GM19099 (cell line): ENCODE measurements at regions not wholly inside any gene's neighbourhood (a gene's known extent, or its start where the extent isn't known, plus 50 kb on each side); places are given as distances from the start of the nearest gene placed in this dataset.

Source experiments
- POLR2A ChIP-seq: IDR thresholded peaks from 3 replicates; pipeline ENCODE4 v1.6.1; 2011; ENCODE audit warnings: low read depth; ENCODE audit not compliant: insufficient read length; ENCODE audit errors: extremely low read depth

DNA sequence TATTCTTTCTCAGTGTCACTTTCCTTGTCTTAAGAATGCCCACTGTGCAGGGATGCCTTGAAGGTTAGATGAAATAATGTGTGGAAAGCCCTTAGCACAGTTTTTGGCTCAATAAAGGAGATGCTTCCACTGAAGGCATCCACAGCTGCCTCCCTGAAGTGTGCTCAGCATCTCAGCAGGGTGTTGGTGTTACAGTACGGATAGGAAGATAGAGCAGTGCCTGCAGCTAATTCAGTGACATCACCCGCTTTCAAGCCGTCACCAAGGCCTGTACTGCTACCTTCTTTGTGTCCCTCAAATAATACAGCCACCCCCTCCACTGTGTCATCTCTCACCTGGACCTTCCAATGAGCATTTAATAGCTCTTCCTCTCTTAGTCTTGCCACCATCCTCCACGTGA, 59.0 kb downstream of the NDUFS5 start:
- TF ChIP-seq POLR2A = no peak

DNA sequence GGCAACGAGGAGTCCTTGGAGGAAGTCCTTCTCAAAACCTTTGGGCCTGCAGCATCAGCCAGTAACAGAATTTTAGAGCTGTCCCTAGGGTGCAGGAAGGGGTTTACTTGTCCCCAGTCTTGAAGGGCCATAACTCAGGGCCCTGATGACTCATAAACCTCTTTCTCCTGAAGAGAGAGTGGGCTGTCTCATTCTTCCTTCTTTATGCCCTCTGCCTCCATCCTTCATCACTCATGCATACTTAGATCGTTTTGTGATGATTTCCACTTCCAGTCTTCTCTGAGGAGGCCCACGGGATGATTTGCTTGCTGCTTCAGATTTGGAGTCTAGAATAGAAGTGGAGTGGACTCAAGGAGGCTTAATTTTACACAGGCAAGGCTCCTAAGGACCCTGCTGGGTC, 60.2 kb downstream of the NDUFS5 start:
- no peak for TF ChIP-seq POLR2A

DNA sequence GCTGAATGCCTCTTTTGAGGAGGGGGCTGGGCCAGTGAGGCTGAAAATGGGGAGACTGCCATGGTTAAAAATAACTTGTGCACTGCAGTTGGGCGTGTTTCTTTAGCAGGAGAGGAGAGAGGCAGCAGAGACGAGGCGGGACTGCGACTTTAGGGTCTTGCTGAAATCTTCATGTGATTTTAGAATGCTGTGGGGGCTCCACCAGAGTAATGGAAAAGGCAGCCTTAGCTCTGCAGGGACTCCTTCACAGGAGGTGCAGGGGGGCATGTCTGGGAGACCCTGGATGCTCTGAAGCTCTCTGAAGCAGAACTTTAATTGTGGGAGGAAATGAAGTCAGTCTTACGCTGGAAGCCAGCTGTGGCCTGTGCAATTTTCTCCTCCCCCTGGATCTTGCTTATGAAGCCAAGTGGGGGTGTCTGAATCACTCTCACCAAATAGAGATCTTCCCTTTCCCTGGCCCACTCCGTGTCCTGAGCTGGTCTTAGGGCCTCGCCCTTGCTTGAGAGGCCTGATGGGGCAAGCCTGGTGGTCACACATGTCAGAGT, 60.8 kb downstream of the NDUFS5 start:
- TF ChIP-seq POLR2A = no peak

DNA sequence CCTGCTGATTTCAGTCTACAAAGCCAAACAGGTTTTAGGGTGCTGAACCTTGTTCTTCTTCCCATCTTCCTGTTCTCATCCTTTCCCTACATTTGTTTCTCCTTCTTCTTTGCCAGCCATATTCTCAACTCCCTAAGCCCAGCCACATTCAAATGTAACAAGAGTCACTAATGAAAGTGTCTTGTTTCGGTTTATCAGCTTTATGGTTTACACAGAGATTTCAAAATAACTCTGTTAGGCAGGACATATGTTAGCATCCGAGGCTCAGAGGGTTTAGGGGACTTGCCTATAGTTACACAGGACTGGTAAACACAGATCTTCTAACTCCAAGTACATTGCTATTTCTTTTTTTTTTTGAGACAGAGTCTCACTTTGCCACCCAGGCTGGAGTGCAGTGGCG, 61.3 kb downstream of the NDUFS5 start:
- no peak for TF ChIP-seq POLR2A

DNA sequence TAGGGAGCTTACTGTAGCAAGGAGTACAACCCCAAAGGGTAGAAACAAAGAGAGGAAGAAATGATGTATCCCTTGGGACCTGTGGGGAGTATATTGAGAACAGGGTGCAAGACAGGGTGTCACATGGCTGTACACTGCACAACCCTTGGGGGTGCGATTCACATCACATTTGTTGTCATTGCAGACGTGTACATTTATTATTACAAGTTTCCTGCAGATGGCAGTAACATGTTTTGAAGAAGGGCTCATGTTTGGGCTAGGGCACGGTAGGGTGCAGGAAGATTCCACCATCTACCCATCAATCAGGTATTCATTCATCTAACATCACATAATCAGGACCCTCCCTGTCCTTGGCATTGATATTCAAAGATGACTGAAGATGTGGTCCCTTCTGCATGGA, 62.5 kb downstream of the NDUFS5 start:
- no peak for TF ChIP-seq POLR2A

DNA sequence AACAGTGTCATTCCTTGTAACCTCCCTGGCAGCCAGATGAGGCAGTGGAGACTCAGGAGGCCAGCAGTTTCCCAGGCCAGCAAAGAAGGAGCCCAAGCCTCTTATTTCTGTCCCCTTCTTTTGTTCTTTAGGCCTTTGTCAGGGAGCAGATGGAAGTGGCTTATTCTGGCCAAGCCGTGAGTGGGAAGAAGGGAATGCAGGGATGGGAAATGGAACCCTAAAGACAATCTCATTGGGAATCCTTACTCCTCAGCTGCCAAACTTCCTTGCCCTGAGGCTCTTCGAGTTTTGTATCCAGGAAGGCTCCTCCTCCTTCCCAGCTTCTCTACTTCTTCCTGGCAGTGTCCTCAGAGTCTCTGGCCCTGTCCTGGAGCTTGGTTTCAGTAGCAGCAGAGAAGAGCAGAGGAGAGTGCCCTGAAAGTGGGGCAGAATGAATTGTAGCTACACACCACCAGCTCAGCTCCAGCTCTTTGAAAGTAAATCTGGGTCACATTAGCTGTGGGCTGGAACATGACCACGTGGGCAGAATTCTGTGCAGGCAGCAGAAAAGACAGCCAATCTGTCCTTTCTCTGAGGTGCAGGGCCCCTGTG, 63.9 kb downstream of the NDUFS5 start:
- no peak for TF ChIP-seq POLR2A

DNA sequence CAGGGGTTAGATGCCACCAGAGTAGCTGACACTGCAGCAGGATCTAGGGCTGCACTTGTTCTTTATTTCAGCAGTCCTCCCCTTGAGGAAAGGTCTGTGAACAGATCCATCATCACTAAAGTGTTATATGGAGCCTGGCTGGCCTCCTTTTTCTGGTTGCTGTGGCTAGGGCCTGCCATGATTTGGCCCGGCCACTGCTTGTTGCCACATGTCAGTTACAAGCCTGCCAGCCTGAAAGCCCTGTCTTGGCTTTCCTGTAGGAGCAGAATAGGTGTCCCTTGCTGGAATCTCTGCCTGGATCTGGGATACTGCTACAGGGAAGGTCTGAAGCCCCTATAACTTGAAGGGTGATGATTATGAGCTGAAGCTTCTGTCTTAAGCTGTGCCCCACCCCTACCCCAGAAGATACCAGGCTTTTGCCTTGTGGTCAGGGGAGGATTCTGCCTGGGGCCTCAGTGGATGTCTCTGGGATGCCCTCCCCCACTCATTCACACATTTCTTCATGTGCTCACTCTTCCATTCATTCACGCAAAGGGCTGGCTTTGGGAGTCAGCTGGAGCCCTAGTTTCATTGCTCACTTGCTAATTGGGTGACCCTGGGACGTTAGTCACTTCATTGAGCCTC, 64.7 kb downstream of the NDUFS5 start:
- TF ChIP-seq POLR2A = no peak

DNA sequence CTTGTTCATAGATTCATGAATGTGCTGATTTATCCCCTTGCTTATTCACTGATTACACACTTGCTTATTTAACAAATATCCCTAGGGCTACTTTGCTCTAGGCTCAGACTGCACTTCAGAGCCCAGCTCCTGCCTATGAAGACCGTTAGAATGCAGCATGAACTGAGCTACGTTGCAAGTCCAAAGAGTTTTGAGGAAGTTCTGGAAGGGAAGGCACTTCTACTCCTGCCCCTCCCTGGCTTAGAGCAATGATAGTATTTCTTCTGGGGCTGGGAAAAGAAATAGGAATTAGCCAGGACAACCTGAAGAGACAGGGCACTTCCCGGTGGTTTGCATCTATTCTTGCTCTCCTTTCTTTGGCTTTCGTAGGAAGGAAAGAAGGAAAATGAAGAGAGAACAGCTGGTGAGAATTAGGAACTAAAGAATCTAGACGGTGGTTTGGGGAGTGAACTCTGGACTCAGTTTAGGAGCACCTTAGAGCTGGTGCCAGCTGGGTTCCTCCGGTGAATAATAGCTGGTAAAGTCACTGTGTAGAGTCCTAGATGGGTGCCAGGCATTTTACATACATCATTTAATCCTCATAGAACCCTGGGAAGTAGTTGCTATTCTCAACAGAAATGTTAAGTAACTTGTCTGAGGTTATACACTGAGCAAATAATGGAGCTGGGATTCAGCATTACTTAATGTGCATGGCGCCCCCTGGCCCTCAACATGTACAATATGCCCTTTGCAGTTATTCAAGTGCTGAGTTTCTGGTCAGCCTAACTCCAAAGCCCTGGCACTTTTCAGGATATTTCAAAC, 65.9 kb downstream of the NDUFS5 start:
- TF ChIP-seq POLR2A = no peak

DNA sequence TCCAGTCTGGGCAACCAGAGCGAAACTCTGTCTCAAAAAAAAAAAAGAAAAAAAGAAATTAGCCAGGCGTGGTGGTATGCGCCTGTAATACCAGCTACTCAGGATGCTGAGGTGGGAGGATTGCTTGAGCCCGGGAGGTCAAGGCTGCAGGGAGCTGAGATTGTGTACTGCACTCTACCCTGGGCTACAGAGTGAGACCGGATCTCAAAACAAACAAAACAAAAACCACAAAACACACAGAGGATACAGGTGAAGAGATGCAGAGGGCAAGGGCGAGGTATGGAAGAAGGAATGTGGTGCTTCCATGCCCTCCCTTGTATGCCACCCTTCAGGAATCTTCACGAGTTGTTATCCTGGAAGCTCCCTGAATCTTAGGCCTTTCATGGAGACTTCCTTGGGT, 68.5 kb downstream of the NDUFS5 start:
- no peak for TF ChIP-seq POLR2A

DNA sequence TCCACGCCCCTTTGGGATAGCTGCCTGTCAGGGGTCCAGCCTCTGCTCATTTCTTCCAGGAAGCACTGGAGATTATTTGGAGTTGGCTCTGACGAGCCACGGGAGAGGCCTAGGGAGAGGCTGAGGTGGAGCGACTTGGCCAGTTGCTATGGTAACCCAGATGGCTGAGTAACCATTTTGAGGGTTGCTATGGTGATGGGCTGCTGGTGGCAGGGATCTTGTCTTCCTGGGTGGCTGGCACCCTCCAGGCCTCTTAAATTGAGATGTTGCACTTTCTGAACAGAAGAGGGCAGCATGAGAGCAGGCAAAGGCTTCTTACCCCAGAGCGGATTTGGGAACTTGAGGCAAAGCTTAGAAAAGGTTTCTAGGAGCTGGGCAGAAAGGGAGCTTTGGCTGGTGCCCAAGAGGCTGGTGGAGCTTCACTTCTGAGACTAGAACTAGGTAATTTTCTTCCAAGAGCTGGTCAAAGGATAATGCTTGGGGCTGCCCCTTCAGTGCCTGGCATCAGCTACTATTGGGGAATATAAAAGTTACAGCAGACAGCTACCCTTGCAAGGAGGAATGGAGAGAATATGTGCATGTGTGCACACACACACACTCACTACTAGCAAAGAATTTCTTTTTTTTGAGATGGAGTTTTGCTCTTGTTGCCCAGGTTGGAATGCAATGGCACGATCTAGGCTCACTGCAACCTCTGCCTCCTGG, 72.5 kb downstream of the NDUFS5 start:
- no peak for TF ChIP-seq POLR2A

DNA sequence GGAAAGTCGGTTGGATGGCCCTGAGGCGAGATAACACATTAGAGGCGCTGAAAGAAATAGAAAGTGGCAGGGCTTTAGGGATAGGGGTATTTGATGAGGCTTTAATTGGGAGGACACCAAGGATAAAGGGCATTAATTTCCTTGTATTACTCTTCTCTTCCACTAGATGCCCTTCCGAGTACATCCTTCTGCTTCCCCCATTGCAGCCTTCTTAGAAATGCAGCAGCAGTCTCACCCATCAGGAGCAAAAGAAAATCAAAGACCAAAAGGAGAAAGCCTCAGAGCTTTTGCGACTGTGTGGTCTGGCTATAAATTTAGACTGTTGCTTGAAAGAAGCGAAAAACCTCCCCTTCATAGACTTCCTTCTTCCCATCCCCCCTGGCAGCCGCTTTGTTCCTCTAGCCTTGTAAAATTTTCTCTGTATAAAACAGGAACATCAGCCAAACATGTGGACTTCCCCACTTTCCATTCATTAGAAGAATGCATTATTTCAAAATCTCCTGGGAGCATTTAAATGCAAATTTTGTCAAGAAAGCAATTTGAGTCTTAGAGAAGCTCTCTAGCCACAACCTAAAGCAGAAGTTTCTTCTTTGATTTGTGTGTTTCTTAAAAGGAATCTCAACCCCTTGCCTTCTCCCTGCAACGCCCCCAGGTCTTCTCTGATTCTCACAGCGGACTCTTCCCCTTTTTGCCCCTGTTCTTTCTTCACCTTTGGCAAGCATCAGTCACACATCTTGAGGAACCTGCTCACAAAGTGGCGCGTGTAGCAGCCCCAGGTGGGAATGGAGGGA, 76.6 kb downstream of the NDUFS5 start:
- no peak for TF ChIP-seq POLR2A

DNA sequence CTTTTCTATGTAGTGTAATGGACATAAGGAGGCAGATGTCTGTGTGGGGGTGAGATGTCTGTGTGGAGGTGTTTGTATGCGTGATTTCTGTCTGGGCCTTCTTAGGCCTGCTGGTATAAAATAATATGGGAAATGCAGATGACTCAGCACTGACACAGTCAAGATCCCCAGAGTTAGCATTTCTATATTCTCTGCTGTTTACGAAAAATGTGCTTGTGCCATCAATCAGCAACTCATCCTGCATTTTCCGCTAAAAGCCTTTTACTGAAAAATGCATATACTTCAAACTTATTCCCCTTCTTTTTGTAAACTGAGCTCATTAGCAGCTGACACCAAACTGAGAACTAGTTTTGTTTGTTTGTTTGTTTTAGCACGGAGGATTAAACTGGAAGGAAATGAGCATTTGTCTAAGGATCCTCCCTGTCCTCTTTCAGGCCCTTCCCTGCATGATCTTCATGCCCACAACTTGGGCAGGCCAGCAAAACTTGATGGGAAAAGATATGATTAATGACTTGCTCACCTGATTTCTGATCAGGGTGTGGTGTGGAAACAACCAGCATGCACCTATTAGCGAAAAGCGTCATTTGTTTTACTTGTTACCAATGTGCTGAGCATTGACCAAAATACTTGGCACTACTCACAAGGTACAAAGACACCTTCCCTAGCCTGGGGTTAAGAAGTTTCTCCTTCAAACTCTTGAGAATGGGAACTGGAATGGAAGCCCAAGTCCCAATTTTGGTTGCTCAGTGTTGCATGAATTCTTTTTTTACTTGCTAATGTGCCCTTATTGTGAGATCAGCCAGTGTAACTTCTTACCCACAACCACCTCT, 77.4 kb downstream of the NDUFS5 start:
- no peak for TF ChIP-seq POLR2A

DNA sequence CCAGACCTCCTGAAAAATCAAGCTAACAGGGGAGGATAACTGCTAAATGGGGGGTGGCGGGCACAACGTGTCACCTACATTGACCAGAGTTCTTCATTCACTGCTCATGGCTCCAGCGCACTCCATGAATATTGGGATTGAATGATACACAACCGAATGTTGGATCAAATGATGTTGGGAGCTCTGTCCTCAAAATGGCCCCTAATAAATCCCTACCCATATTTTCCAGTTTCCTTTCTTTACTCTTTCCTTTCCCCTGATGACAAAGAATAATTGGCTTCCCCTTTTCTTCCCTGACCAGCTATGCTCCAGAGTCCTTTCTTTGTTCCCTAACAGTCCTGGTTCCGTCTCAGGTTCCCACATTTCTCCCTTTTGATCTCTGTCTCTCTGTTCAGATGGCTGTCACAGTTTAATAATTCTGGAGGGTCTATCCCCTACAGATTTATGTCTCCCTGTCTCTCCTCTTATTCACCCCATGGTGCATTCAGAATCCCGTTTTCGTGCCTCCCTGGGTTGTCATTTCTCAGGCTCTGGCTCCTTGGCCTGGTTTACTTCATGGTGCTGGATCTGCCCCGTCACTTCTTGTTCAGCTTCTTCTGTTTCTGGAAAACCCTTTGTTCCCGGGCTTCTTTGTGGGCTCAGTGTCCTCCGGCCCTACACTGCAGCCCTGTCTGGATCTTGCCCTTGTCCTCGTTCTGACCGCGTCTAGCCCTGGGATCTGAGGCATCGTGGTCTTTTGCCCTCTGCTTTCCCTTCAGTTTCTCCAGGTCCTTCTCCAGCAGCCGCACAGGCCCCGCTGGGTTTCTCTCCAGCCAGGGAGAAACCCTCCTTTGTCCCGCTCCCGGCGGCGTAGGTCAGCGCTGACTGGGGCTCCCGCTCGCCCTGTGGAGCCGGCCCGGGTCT, 78.3 kb downstream of the NDUFS5 start:
- TF ChIP-seq POLR2A = no peak
